HepG2 (cell line): ENCODE measurements at regions not wholly inside any gene's neighbourhood (a gene's known extent, or its start where the extent isn't known, plus 50 kb on each side); places are given as distances from the start of the nearest gene placed in this dataset.

ENCODE experiments used
- ATAC-seq: fragments of 200-7000 bp; cut with Tn5 transposase; 3 replicates; pipeline ENCODE4 v1.9.1; 2020; ENCODE audit warnings: mild to moderate bottlenecking, moderate library complexity
- BruUV-seq: library from RNA; stranded (reverse); fragments of 400-500 nt; replicated peaks from 2 replicates; lab custom pipeline; 2021; lab: Mats Ljungman, UMichigan
- CTCF ChIA-PET: fragments of 300-600 bp; formaldehyde crosslinking; extraction: SDS; loops from one replicate; lab custom pipeline; 2021; ENCODE audit warnings: low total read pairs, inconsistent platforms, low intra/inter-chr PET ratio; lab: Yijun Ruan, JAX
- POLR2A ChIA-PET: fragments of 350-600 bp; sonication (Branson Sonifier 250); formaldehyde crosslinking; loops from one replicate; lab custom pipeline; 2020; ENCODE audit warnings: antibody characterized with exemption, inconsistent platforms; lab: Yijun Ruan, JAX
- DNase-seq: peaks from one replicate; pipeline ENCODE4 v3.0.0-alpha.2; 2015; ENCODE audit warnings: low spot score
- FAIRE-seq: peaks from 3 replicates; lab custom pipeline; 2011; peaks lifted over from hg19 to GRCh38; lab: Jason Lieb, UNC
- H2AFZ ChIP-seq: one replicate; pipeline ENCODE4 v1.6.1; 2011; ENCODE audit warnings: low read length, inconsistent platforms
- H3K27ac ChIP-seq: fragments of 300-600 bp; 3 replicates; pipeline ENCODE4 v1.8.0; 2011; ENCODE audit warnings: mixed run types, mild to moderate bottlenecking, mixed read lengths, low read length, inconsistent platforms; ENCODE audit not compliant: insufficient read depth; ENCODE audit errors: extremely low read length
- H3K27me3 ChIP-seq, 2 experiments: fragments of 200-600 bp in 1 of 2; 2 replicates in 1 of 2; 3 replicates in 1 of 2; pipeline versions ENCODE4 v1.6.0 to v1.8.0; 2011; ENCODE audit warnings: low read length in 2 of 2, mild to moderate bottlenecking in 2 of 2, moderate library complexity in 2 of 2, inconsistent platforms in 1 of 2; ENCODE audit not compliant: insufficient read depth in 2 of 2, control insufficient read depth in 1 of 2
- H3K36me3 ChIP-seq, 2 experiments: fragments of 200-600 bp in 1 of 2; replicated peaks in 1 of 2; 2 replicates in 1 of 2; 3 replicates in 1 of 2; pipeline versions ENCODE4 v1.5.1 to v1.8.0; 2011; ENCODE audit warnings: low read length in 2 of 2, inconsistent platforms in 1 of 2; ENCODE audit not compliant: insufficient read depth in 2 of 2, control insufficient read depth in 1 of 2
- H3K4me1 ChIP-seq: 2 replicates; pipeline ENCODE4 v1.5.1; 2012; ENCODE audit warnings: low read length, inconsistent platforms; ENCODE audit not compliant: insufficient read depth
- H3K4me2 ChIP-seq: 2 replicates; pipeline ENCODE4 v1.6.0; 2011; ENCODE audit warnings: low read depth, low read length, inconsistent platforms
- H3K4me3 ChIP-seq, 3 experiments: fragments of 200-600 bp in 1 of 3; sonication (generic), shearing (Covaris generic) in 1 of 3; replicated peaks in 1 of 3; 2 replicates each; pipeline ENCODE4 v1.5.1; 2011 to 2016; ENCODE audit warnings: low read length in 3 of 3, inconsistent platforms in 2 of 3, low read depth in 2 of 3, mild to moderate bottlenecking in 2 of 3, control low read depth in 1 of 3, mixed read lengths in 1 of 3; ENCODE audit not compliant: insufficient read depth in 1 of 3
- H3K79me2 ChIP-seq: one replicate; pipeline ENCODE4 v1.6.1; 2011; ENCODE audit warnings: low read length, inconsistent platforms; ENCODE audit not compliant: insufficient read depth
- H3K9ac ChIP-seq: 2 replicates; pipeline ENCODE4 v1.6.0; 2011; ENCODE audit warnings: mild to moderate bottlenecking, low read depth, low read length, inconsistent platforms; ENCODE audit not compliant: insufficient read depth
- H3K9me3 ChIP-seq: 2 replicates; pipeline ENCODE4 v1.5.1; 2012; ENCODE audit warnings: mild to moderate bottlenecking, low read length
- H4K20me1 ChIP-seq: 2 replicates; pipeline ENCODE4 v1.6.0; 2011; ENCODE audit warnings: inconsistent platforms, mild to moderate bottlenecking, low read length, moderate library complexity; ENCODE audit not compliant: insufficient read depth
- ARNTL ChIP-seq: sonication (generic); formaldehyde crosslinking; IDR thresholded peaks from 2 replicates; pipeline ENCODE4 v1.4.0; 2020; ENCODE audit warnings: mild to moderate bottlenecking, missing genetic modification reagents
- GABPA ChIP-seq, 2 experiments: IDR thresholded peaks; 2 replicates each; pipeline ENCODE4 v1.6.1; 2011 to 2016; ENCODE audit warnings: low read depth in 2 of 2, low read length in 1 of 2, missing biosample characterization in 1 of 2, missing genetic modification characterization in 1 of 2
- GABPB1 ChIP-seq: IDR thresholded peaks from 2 replicates; pipeline ENCODE4 v1.6.1; 2016; ENCODE audit warnings: mild to moderate bottlenecking, missing genetic modification reagents, moderate library complexity, missing compliant biosample characterization
- HNRNPL ChIP-seq: fragments of 200-400 bp; formaldehyde crosslinking; IDR thresholded peaks from 2 replicates; pipeline ENCODE4 v1.6.1; 2017; ENCODE audit warnings: mild to moderate bottlenecking, low read depth, low read length
- LBX2 ChIP-seq: sonication (generic); formaldehyde crosslinking; IDR thresholded peaks from 2 replicates; pipeline ENCODE4 v1.5.0; 2020; ENCODE audit warnings: missing genetic modification reagents, mild to moderate bottlenecking, borderline replicate concordance
- MEIS1 ChIP-seq: sonication (generic); formaldehyde crosslinking; IDR thresholded peaks from 2 replicates; pipeline ENCODE4 v1.9.0; 2021; ENCODE audit warnings: mild to moderate bottlenecking, missing genetic modification reagents, moderate library complexity, borderline replicate concordance
- MTA1 ChIP-seq: sonication (generic); formaldehyde crosslinking; IDR thresholded peaks from 2 replicates; pipeline ENCODE4 v1.4.0; 2020; ENCODE audit warnings: missing genetic modification reagents, mild to moderate bottlenecking, borderline replicate concordance
- NFKBIZ ChIP-seq: IDR thresholded peaks from 2 replicates; pipeline ENCODE4 v1.6.1; 2018; ENCODE audit warnings: missing genetic modification reagents, missing compliant biosample characterization
- NR2C2 ChIP-seq: sonication (generic); formaldehyde crosslinking; IDR thresholded peaks from 2 replicates; pipeline ENCODE4 v1.4.0; 2020; ENCODE audit warnings: missing genetic modification reagents, mild to moderate bottlenecking, moderate library complexity, borderline replicate concordance
- SP140L ChIP-seq: sonication (generic); formaldehyde crosslinking; IDR thresholded peaks from 2 replicates; pipeline ENCODE4 v1.4.0; 2020; ENCODE audit warnings: missing genetic modification reagents, borderline replicate concordance
- THAP8 ChIP-seq: sonication (generic); formaldehyde crosslinking; IDR thresholded peaks from 2 replicates; pipeline ENCODE4 v1.5.1; 2020; ENCODE audit warnings: missing genetic modification reagents, mild to moderate bottlenecking, borderline replicate concordance
- XRCC5 ChIP-seq: fragments of 200-400 bp; formaldehyde crosslinking; optimal IDR thresholded peaks from 2 replicates; pipeline ENCODE3; 2017; ENCODE audit warnings: mild to moderate bottlenecking, low read length
- ZFP36 ChIP-seq: fragments of 150-350 bp; IDR thresholded peaks from 2 replicates; pipeline ENCODE4 v1.6.1; 2018; ENCODE audit warnings: borderline replicate concordance, low read length, low read depth; ENCODE audit not compliant: partially characterized antibody
- ZFX ChIP-seq: sonication (generic); formaldehyde crosslinking; IDR thresholded peaks from 2 replicates; pipeline ENCODE4 v1.4.0; 2020; ENCODE audit warnings: mild to moderate bottlenecking, low read depth, missing genetic modification reagents, moderate library complexity
- ZNF30 ChIP-seq: sonication (generic); formaldehyde crosslinking; IDR thresholded peaks from 2 replicates; pipeline ENCODE4 v1.5.0; 2020; ENCODE audit warnings: mild to moderate bottlenecking, missing genetic modification reagents
- ZNF563 ChIP-seq: sonication (generic); formaldehyde crosslinking; IDR thresholded peaks from 2 replicates; pipeline ENCODE4 v1.8.0; 2022; ENCODE audit warnings: mild to moderate bottlenecking, moderate library complexity, missing genetic modification reagents
- ZNF670 ChIP-seq: sonication (generic); formaldehyde crosslinking; IDR thresholded peaks from 2 replicates; pipeline ENCODE4 v1.8.0; 2022; ENCODE audit warnings: mild to moderate bottlenecking, missing genetic modification reagents, borderline replicate concordance
- ZNF709 ChIP-seq: sonication (generic); formaldehyde crosslinking; IDR thresholded peaks from 2 replicates; pipeline ENCODE4 v1.5.0; 2020; ENCODE audit warnings: mild to moderate bottlenecking, missing genetic modification reagents
- ZNF768 ChIP-seq: sonication (generic); formaldehyde crosslinking; IDR thresholded peaks from 2 replicates; pipeline ENCODE4 v1.4.0; 2020; ENCODE audit warnings: missing genetic modification reagents
- WGBS: methylation state at CpG from one replicate; pipeline ENCODE4 v1.1.6; 2017; ENCODE audit warnings: low lambda C conversion rate; 5-methylcytosine and 5-hydroxymethylcytosine counted together
- in situ Hi-C: cut with HindIII; loops from 2 replicates; pipeline ENCODE4 v1.10.0; 2017; ENCODE audit warnings: low pct_unique_long_range_greater_than_20kb; ENCODE audit not compliant: extremely low pct_ligation_motif_present
- intact Hi-C: fragments of 100-400 bp; cut with micrococcal nuclease; formaldehyde crosslinking; loops from one replicate; pipeline ENCODE4 v1.10.0; 2022; ENCODE audit not compliant: unreplicated experiment

GRCh38 chr6:141833001-141833655, 299.6 kb upstream of the GJE1 start:
- H3K79me2 ChIP-seq = no peaks in the 10 kb centered on the region
- H4K20me1 ChIP-seq = no peaks in the 10 kb centered on the region
- WGBS = 41% methylated on average over 7 of the region's 7 CpGs
- H3K27ac ChIP-seq = no peak overlapping the region
- H2AFZ ChIP-seq = peak overlapping the region; percentile 15
- DNase-seq (no peak), FAIRE-seq (no peak), ATAC-seq (peak; percentile 53; the same call in 2 of the 3 replicates)
- no peak overlapping the region for H3K4me3 ChIP-seq
- no peaks in the 10 kb centered on the region for H3K4me1 ChIP-seq
- in situ Hi-C loops (no loop called here), intact Hi-C loops (no loop called here)
- no peaks in the 10 kb centered on the region for H3K36me3 ChIP-seq
- no peak overlapping the region for H3K4me2 ChIP-seq
- no peaks in the 10 kb centered on the region for H3K27me3 ChIP-seq
- peak; percentile 77 for TF ChIP-seq NR2C2 (CRISPR knock-in tag)
- TF ChIP-seq GABPA (IDR thresholded peaks at IDR 0.05; ENCODE audit: low read depth, low read length) = peak; percentile 54
- TF ChIP-seq GABPA (CRISPR knock-in tag; IDR thresholded peaks at IDR 0.05; ENCODE audit: low read depth) = peak; percentile 85
- TF ChIP-seq GABPB1 (CRISPR knock-in tag) = peak; percentile 78
- no peak for TF ChIP-seq MEIS1
- TF ChIP-seq ZNF30 (CRISPR knock-in tag) = no peak
- no peaks in the 10 kb centered on the region for H3K9me3 ChIP-seq
- H3K9ac ChIP-seq = no peak overlapping the region
- BruUV-seq = no TSS peak
- ChIA-PET POLR2A (no interaction called here), CTCF (no interaction called here)

- WGBS = 4% methylated on average over 1 of the region's 1 CpG
- Histone ChIP-seq H3K27me3 (no peaks in the 10 kb centered on the region), H3K4me3 (no peak overlapping the region), H3K36me3 (no peaks in the 10 kb centered on the region), H3K4me2 (no peak overlapping the region), H2AFZ (no peak overlapping the region), H3K27ac (no peak overlapping the region), H3K79me2 (no peaks in the 10 kb centered on the region)
- DNase-seq (no peak), FAIRE-seq (no peak)
- intact Hi-C loops = no loop called here
- BruUV-seq = no TSS peak
- TF ChIP-seq ZNF670 (CRISPR knock-in tag) (no peak), MTA1 (CRISPR knock-in tag) (no peak), NFKBIZ (CRISPR knock-in tag) (no peak), ZNF709 (no peak), SP140L (CRISPR knock-in tag) (no peak), ZFP36 (no peak), HNRNPL (no peak), ARNTL (CRISPR knock-in tag) (no peak), ZFX (no peak), ZNF563 (CRISPR knock-in tag) (no peak), XRCC5 (no peak), THAP8 (no peak), ZNF768 (CRISPR knock-in tag) (no peak), LBX2 (CRISPR knock-in tag) (no peak)
- TF ChIP-seq, all 625 proteins: peak for 0
- ChIA-PET CTCF (no interaction called here), POLR2A (no interaction called here)
- ATAC-seq = no peak
- H3K9ac ChIP-seq = no peak overlapping the region
- no peaks in the 10 kb centered on the region for H4K20me1 ChIP-seq
- H3K4me1 ChIP-seq = no peaks in the 10 kb centered on the region
- H3K9me3 ChIP-seq = no peaks in the 10 kb centered on the region
- in situ Hi-C loops = no loop called here
These were observed 302.2 kb upstream of the GJE1 start for GRCh38 chr6:141830530-141830929.
